ENCODE measurements at regions not wholly inside any gene's neighbourhood (a gene's known extent, or its start where the extent isn't known, plus 50 kb on each side); places are given as distances from the start of the nearest gene placed in this dataset.

DNA sequence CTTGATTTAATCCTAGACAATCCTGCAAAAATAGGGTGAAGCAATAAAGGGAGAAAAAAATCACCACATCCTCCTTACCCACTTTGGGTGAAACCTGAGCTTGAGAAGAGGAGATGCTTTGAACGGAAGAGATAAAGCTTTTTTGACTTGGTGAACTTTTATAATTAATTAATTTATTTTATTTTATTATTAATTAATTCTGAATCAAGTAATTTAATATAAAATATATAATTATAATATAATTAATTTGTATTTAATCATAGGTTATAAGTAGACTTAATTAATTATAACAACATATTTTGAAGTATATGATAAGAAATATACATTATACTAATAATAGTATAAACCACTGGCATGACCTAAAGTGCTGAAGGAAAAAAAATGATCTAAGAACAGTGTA lies 2164.8 kb downstream of the LRRC4C start:
- DNase-seq (ENCODE audit: low read depth), result no peak

DNA sequence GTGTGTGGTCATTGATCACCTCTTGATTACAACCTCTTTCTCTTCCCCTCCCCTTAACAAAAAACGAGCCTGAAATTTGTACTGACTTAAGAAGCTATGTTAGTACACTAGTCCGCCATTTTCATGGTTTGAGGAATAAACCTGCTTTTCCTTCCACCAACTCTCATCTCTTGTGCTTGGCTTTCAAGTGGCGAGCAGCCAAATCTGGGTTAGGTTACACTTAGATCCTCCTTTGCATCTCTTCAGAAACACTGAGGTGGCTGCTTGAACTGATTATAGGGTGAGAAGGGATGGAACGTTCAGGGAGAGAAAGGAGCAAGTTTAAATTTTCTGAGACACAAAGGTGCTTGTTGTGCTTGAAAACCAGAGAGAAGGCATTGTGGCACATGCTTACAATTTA lies 2171.4 kb downstream of the LRRC4C start:
- DNase-seq (ENCODE audit: low read depth), result no peak

- no peak for DNase-seq (ENCODE audit: low read depth)
Observed at GRCh38 chr11:39268176-39268690, 2191.2 kb downstream of the LRRC4C start.

DNA sequence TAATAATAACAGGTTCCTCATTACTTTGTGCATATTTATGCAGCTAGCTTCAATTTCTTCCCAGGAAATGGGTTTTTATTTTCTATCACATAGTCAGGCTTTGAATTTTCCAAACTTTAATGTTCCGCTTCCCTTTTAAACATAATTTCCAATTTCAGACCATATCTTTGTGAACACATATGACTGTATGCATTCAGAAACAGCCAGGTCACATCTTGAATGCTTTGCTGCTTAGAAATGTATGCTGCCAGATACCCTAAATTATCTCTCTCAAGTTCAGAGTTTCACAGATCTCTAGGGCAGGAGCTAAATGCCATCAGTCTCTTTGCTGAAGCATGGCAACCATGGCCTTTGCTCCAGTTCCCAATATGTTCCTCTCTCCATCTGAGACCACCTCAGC lies 2203.8 kb downstream of the LRRC4C start:
- DNase-seq (ENCODE audit: low read depth), result no peak

DNA sequence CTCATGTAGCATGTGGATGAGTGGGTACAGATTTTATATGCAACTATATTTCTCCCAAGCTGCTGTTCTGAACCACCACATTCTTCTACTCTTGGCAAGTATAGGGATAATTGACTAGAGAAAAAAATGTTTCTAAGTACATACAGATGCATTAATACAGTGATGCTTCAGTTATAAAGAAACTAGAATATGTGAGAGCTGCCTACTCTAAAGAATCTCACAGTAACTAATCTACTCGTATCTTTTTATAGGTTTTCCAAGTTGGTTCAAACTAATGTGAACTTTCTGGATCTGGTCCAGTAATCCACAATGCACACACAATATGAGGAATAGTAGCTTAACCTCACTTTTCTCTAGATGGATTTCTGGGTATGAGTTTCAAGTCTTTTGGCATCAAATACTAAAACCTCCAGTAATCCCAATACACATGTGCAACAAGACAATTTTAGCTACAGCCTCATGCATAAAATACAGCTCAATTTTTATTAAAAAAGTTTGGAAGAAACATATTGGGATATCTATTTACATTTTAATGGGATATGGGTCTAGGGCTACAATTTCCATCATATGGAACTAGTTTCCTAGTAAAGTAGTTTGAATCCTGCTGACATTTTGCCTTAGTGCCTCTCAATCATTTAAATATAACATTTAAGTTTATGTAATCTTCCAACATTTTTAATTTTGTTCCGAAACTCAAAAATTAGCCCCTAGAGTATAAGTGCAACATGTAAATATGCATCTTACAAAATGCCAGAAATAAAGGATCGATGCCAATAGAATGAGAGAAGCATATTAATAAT lies 2209.7 kb downstream of the LRRC4C start:
- DNase-seq (ENCODE audit: low read depth), result peak; percentile 65

GRCh38 chr11:39247570-39248137 lies 2211.8 kb downstream of the LRRC4C start:
- no peak for DNase-seq (ENCODE audit: low read depth)

GRCh38 chr11:39239553-39239952 lies 2219.9 kb downstream of the LRRC4C start:
- no peak for DNase-seq (ENCODE audit: low read depth)

GRCh38 chr11:39236916-39237315 lies 2222.5 kb downstream of the LRRC4C start:
- no peak for DNase-seq (ENCODE audit: low read depth)

GRCh38 chr11:39221550-39222138 lies 2237.8 kb downstream of the LRRC4C start:
- DNase-seq (ENCODE audit: low read depth), result no peak

DNA sequence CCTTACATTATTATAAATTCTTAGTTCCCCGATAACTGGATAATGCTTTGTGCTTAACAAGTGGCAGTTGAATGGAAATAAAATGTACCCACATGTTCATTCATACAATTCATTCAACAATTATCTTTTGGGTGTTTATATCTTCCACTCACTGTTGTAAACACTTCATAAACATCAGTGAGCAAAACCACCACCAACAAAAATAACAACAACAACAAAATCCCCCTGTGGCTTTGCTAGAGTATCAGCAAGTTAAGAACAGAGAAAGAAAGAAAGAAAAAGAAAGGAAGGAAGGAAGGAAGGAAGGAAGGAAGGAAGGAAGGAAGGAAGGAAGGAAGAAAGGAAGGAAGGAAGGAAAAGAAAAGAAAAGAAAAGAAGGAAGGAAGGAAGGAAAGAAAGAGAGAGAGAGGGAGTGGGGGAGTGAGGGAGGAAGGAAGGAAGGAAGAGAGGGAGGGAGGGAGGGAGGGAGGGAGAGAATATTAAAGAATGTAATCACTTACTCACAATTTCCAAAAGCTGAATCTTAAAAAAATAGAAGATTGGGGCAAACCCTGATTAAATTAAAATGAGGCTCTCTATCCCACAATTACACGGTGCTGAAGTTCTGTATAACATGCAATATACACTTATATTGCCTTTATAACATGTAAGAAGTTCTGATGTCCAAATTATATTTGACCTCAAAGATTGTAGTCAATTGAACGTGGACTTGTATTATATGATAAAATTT lies 2238.8 kb downstream of the LRRC4C start:
- no peak for DNase-seq (ENCODE audit: low read depth)

DNA sequence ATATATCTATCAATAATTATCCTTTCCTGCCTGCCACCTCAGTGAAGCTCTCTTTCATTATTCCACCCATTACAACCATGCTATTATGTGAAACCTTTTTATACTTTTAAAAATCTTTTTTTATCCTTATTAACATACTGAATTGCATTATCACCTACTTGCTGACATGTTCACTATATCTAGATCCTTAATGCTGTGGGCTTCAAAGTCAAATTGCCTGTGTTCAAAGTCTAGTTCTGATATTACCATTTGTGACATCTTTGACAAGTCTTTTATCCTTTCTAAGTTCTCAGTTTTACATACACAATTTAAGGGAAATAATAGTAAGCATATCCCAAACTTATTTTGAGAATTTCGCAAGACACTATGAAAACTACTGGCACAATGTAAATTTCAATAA lies 2239.4 kb downstream of the LRRC4C start:
- no peak for DNase-seq (ENCODE audit: low read depth)

GRCh38 chr11:39209981-39210380 lies 2249.5 kb downstream of the LRRC4C start:
- DNase-seq (ENCODE audit: low read depth), result no peak

DNA sequence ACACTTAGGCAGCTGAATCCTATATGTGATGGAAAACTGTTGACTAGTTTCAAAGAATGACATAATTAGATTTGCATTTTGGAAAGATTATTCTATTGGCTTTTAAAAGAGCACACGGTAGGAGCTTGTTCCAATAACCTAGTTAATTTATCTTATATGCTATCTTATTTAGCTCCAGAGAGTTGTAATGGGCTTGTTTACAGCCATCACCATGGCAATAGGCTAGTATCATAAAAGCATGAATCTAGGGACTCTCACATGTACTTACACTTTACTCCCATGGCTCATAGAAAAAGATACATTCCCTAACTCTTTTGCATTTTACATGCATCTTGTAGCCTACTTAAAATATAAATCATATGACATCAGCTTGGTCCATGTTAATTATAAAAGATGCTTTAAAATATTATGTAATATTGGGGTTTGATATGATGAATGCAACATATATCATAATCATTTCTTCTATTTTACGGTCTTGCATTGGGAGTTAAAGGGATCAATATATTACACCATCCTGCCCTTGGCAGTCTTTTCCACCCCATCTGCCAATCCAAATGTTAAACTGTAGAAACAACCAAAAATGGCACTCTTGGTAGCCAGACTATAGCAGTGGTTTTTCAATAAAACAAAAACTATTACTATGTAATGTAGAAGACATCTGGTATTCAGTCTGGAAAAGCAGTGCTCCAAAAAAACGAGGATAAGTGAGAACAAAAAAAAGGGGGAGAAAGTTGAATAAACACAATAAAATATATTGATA lies 2254.0 kb downstream of the LRRC4C start:
- no peak for DNase-seq (ENCODE audit: low read depth)

DNA sequence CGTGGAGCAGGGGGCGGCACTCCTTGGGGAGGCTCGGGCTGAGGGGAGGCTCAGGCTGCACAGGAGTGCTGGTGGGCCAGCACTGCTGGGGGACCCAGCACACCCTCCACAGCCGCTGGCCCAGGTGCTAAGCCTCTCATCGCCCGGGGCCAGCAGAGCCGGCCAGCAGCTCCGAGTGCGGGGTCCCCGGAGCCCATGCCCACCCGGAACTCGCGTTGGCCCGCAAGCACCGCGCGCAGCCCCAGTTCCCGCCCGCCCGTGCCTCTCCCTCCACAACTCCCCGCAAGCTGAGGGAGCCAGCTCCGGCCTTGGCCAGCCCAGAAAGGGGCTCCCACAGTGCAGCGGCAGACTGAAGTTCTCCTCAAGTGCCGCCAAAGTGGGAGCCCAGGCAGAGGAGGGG lies 2266.8 kb downstream of the LRRC4C start:
- DNase-seq (ENCODE audit: low read depth), result no peak

DNA sequence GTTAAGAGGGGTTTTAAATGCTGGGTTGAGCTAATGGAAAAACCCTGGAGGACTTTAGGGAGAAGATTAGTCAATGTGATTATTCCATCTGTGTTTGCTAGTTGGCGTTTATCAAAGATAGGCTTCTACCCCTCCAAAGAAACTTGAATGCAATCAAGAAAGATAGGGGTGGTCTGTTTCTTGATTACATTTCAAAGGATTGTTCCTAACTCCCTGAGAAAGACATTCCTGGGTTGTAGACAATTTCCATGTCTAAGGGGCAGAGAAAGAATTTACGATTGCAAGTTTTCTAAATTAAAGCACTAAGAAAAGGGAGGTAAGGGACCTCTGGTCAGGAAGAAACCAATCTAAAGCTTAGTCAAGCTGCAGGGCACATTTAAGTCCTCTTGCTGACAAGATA lies 2268.7 kb downstream of the LRRC4C start:
- DNase-seq (ENCODE audit: low read depth), result no peak

DNA sequence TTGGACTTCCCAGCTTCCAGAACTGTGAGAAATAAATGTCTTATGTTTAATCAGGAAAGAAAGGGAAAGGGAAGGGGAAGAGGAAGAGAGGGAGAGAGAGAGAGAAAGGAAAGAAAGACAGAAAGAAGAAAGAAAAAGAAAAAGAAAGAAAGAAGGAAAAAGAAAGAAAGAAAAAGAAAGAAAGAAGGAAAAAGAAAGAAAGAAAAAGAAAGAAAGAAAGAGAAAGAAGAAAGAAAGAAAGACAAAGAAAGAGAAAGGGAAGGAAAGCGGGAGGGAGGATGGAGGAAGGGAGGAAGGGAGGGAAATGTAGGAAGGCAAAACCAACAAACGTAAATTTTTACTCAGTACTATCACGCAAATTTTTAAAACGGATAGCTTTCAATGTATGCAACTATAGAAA lies 2281.8 kb downstream of the LRRC4C start:
- no peak for DNase-seq (ENCODE audit: low read depth)

DNA sequence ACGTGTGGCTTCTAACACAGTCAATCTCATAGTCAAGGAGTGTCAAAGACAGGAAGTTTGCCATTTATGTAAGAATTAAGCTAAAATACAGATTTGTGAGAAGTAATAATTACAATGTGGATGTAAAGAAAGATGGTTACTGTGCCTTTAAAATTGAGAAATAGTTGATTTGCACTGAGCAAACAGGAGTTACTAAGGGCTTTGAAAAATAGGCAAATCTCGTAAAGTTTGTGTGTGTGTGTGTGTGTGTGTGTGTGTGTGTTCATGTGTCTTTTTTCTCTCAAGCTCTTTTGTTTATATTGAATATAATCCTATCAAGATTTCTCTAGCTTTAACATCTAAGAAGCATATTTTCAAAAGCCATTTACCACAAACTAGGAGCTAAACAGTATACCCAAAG lies 2284.5 kb downstream of the LRRC4C start:
- no peak for DNase-seq (ENCODE audit: low read depth)

DNA sequence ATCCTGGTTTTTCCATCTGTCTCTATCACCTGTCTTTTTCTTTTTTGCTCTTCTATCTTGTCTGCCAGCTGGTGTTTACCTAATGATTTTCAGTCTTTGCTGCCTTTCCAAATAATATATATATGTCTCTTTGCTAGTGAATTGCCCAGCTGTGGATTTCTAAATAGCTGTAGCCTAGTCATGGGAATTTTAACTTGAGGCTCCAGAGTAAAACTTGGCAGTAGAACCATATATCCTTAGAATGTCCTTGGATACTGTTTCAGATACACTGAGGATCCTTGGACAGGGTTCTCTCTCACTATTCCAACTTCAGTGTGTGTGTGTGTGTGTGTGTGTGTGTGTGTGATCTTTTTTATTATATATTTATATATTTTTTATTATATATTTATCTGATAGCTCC lies 2285.3 kb downstream of the LRRC4C start:
- peak; percentile 66 for DNase-seq (ENCODE audit: low read depth)

GRCh38 chr11:39165021-39165420 lies 2294.4 kb downstream of the LRRC4C start:
- no peak for DNase-seq (ENCODE audit: low read depth)

- DNase-seq (ENCODE audit: low read depth), result no peak
Observed at GRCh38 chr11:39149214-39149613, 2310.2 kb downstream of the LRRC4C start.

DNA sequence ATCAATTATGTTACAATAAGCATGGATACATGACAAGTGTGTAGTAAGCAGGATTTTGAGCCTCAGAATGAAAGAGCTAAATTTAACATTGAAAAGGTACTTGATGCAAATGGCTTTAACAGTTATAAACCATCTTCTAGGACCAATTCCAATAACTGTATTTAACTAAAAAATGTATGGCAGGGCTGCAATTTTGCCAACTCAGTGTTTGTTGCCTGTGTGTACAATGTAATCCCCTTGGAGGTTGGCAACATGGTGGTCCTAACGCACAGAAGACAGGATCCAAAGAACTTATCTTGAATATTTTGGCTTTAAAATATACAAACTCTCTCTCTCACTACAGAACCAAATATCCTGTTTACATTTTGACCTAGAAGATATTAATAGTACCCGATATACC lies 2314.1 kb downstream of the LRRC4C start:
- no peak for DNase-seq (ENCODE audit: low read depth)

Data from forelimb muscle (tissue), 1 donor.